H9 (cell line): ENCODE measurements at regions not wholly inside any gene's neighbourhood (a gene's known extent, or its start where the extent isn't known, plus 50 kb on each side); places are given as distances from the start of the nearest gene placed in this dataset.
"Not testable (repeated sequence)": the region's sequence is repeated elsewhere in the genome, so short reads cannot be mapped to it uniquely, and the experiment has no call there.

Experiments
- DNase-seq: peaks from one replicate; pipeline ENCODE4 v3.0.0-alpha.2; 2017
- H2AFZ ChIP-seq: one replicate; pipeline ENCODE4 v1.6.1; 2013; ENCODE audit warnings: mild to moderate bottlenecking, low read length, control low read depth, moderate library complexity
- H2AK5ac ChIP-seq: 2 replicates; pipeline ENCODE4 v1.6.1; 2013; ENCODE audit warnings: low read length, control low read depth, mixed read lengths; ENCODE audit not compliant: insufficient read length
- H2BK120ac ChIP-seq: one replicate; pipeline ENCODE4 v1.6.1; 2013; ENCODE audit warnings: low read depth, mild to moderate bottlenecking, low read length, control low read depth, inconsistent platforms; ENCODE audit not compliant: poor library complexity, severe bottlenecking
- H2BK12ac ChIP-seq: 2 replicates; pipeline ENCODE4 v1.6.1; 2013; ENCODE audit warnings: low read length, control low read depth, mixed read lengths, low read depth; ENCODE audit not compliant: insufficient read length
- H2BK15ac ChIP-seq: 2 replicates; pipeline ENCODE4 v1.6.1; 2013; ENCODE audit warnings: low read depth, low read length, control low read depth
- H2BK20ac ChIP-seq: one replicate; pipeline ENCODE4 v1.6.1; 2013; ENCODE audit warnings: low read depth, mild to moderate bottlenecking, low read length, control low read depth, inconsistent platforms; ENCODE audit not compliant: poor library complexity, severe bottlenecking
- H2BK5ac ChIP-seq: 2 replicates; pipeline ENCODE4 v1.6.1; 2013; ENCODE audit warnings: low read length, control low read depth, mixed read lengths; ENCODE audit not compliant: insufficient read length
- H3K14ac ChIP-seq: 2 replicates; pipeline ENCODE4 v1.6.1; 2013; ENCODE audit warnings: low read length, control low read depth; ENCODE audit not compliant: insufficient read depth
- H3K18ac ChIP-seq: 2 replicates; pipeline ENCODE4 v1.6.1; 2013; ENCODE audit warnings: low read depth, mild to moderate bottlenecking, mixed read lengths, low read length, control low read depth; ENCODE audit not compliant: insufficient read length
- H3K23ac ChIP-seq: 2 replicates; pipeline ENCODE4 v1.6.1; 2013; ENCODE audit warnings: low read length, control low read depth, mixed read lengths, low read depth; ENCODE audit not compliant: insufficient read length
- H3K23me2 ChIP-seq: 2 replicates; pipeline ENCODE4 v1.6.1; 2013; ENCODE audit warnings: low read depth, mild to moderate bottlenecking, mixed read lengths, low read length, control low read depth; ENCODE audit not compliant: insufficient read length, poor library complexity, severe bottlenecking
- H3K27ac ChIP-seq: 2 replicates; pipeline ENCODE4 v1.5.1; 2013; ENCODE audit warnings: low read length, control low read depth, mixed read lengths, low read depth; ENCODE audit not compliant: insufficient read length
- H3K27me3 ChIP-seq: 2 replicates; pipeline ENCODE4 v1.6.1; 2013; ENCODE audit warnings: low read length, control low read depth, inconsistent platforms; ENCODE audit not compliant: insufficient read depth
- H3K4ac ChIP-seq: 2 replicates; pipeline ENCODE4 v1.6.1; 2013; ENCODE audit warnings: low read depth, mild to moderate bottlenecking, control low read depth, inconsistent platforms, low read length, moderate library complexity
- H3K4me1 ChIP-seq: 2 replicates; pipeline ENCODE4 v1.6.1; 2013; ENCODE audit warnings: low read length, control low read depth, inconsistent platforms; ENCODE audit not compliant: insufficient read depth
- H3K4me2 ChIP-seq: 2 replicates; pipeline ENCODE4 v1.6.1; 2013; ENCODE audit warnings: low read length, control low read depth, mixed read lengths; ENCODE audit not compliant: insufficient read length, insufficient read depth
- H3K56ac ChIP-seq: 2 replicates; pipeline ENCODE4 v1.6.1; 2013; ENCODE audit warnings: low read depth, mild to moderate bottlenecking, mixed read lengths, low read length, control low read depth; ENCODE audit not compliant: insufficient read length
- H3K79me1 ChIP-seq: 2 replicates; pipeline ENCODE4 v1.6.1; 2013; ENCODE audit warnings: low read depth, mild to moderate bottlenecking, moderate library complexity, low read length, control low read depth, inconsistent platforms; ENCODE audit not compliant: insufficient read depth, poor library complexity, severe bottlenecking
- H3K79me2 ChIP-seq: 2 replicates; pipeline ENCODE4 v1.6.1; 2013; ENCODE audit warnings: low read length, control low read depth, inconsistent platforms; ENCODE audit not compliant: insufficient read depth
- H3K9ac ChIP-seq: 2 replicates; pipeline ENCODE4 v1.6.1; 2013; ENCODE audit warnings: low read length, control low read depth, mixed read lengths; ENCODE audit not compliant: insufficient read length; ENCODE audit errors: extremely low read depth
- H3K9me3 ChIP-seq: one replicate; pipeline ENCODE4 v1.6.1; 2013; ENCODE audit warnings: low read depth, low read length, inconsistent platforms; ENCODE audit not compliant: control insufficient read depth
- H3T11ph ChIP-seq: one replicate; pipeline ENCODE4 v1.6.1; 2013; ENCODE audit warnings: mild to moderate bottlenecking, low read length, control low read depth, inconsistent platforms
- H4K20me1 ChIP-seq: one replicate; pipeline ENCODE4 v1.6.1; 2013; ENCODE audit not compliant: control insufficient read depth, insufficient read length, insufficient read depth
- H4K5ac ChIP-seq: 2 replicates; pipeline ENCODE4 v1.6.1; 2013; ENCODE audit warnings: low read depth, mild to moderate bottlenecking, mixed read lengths, low read length, control low read depth; ENCODE audit not compliant: insufficient read length
- H4K8ac ChIP-seq: replicated peaks from 2 replicates; pipeline ENCODE4 v1.6.1; 2013; ENCODE audit warnings: low read length, control low read depth, mixed read lengths, low read depth; ENCODE audit not compliant: insufficient read length
- H4K91ac ChIP-seq: 2 replicates; pipeline ENCODE4 v1.6.1; 2013; ENCODE audit warnings: low read depth, mild to moderate bottlenecking, moderate library complexity, mixed read lengths, low read length, control low read depth; ENCODE audit not compliant: insufficient read length
- H3K27ac Mint-ChIP-seq, 3 experiments: 2 replicates in 2 of 3; 3 replicates in 1 of 3; pipeline ENCODE4 v1.8.0; 2020 to 2021; ENCODE audit warnings: mixed read lengths in 3 of 3, mild to moderate bottlenecking in 1 of 3, moderate library complexity in 1 of 3
- H3K27me3 Mint-ChIP-seq: 2 replicates; pipeline ENCODE4 v1.8.0; 2021; ENCODE audit warnings: low read depth, mild to moderate bottlenecking, moderate library complexity, mixed read lengths
- H3K36me3 Mint-ChIP-seq, 3 experiments: 2 replicates in 2 of 3; 3 replicates in 1 of 3; pipeline ENCODE4 v1.8.0; 2020 to 2021; ENCODE audit warnings: low read depth in 3 of 3, mixed read lengths in 3 of 3; ENCODE audit not compliant: insufficient read depth in 1 of 3
- H3K4me1 Mint-ChIP-seq, 2 experiments: 2 replicates each; pipeline ENCODE4 v1.8.0; 2020; ENCODE audit warnings: mixed read lengths in 2 of 2
- H3K4me3 Mint-ChIP-seq, 2 experiments: 2 replicates in 1 of 2; 3 replicates in 1 of 2; pipeline ENCODE4 v1.8.0; 2020 to 2021; ENCODE audit warnings: mild to moderate bottlenecking in 2 of 2, mixed read lengths in 2 of 2, moderate library complexity in 1 of 2
- H3K9me3 Mint-ChIP-seq, 2 experiments: 2 replicates in 1 of 2; 3 replicates in 1 of 2; pipeline ENCODE4 v1.8.0; 2020; ENCODE audit warnings: mild to moderate bottlenecking in 2 of 2, mixed read lengths in 2 of 2, moderate library complexity in 1 of 2
- WGBS: extraction: QIAGEN DNeasy Blood & Tissue Kit; methylation state at CpG from one replicate; pipeline ENCODE4 v1.1.7; 2013; ENCODE audit warnings: missing lambda C conversion rate, low lambda C conversion rate, mixed read lengths; ENCODE audit not compliant: insufficient read length; ENCODE audit errors: extremely low coverage; 5-methylcytosine and 5-hydroxymethylcytosine counted together

GRCh38 chr5:21480054-21480453 lies 1373.1 kb downstream of the CDH12 start:
- not testable (repeated sequence) for H3K27ac ChIP-seq, H3K4me2 ChIP-seq, H3K27me3 ChIP-seq, H4K5ac ChIP-seq, H3K23me2 ChIP-seq, H3K23ac ChIP-seq, H3K4me1 ChIP-seq, H3K56ac ChIP-seq, H4K20me1 ChIP-seq, H2AFZ ChIP-seq, H4K8ac ChIP-seq, H2AK5ac ChIP-seq, DNase-seq, H3K9me3 Mint-ChIP-seq, H2BK120ac ChIP-seq, H3K14ac ChIP-seq, H3T11ph ChIP-seq, H3K27ac Mint-ChIP-seq, H2BK15ac ChIP-seq, H2BK5ac ChIP-seq, H3K9ac ChIP-seq, H3K79me1 ChIP-seq, H2BK12ac ChIP-seq, H3K18ac ChIP-seq, H3K79me2 ChIP-seq, H4K91ac ChIP-seq, H3K4ac ChIP-seq, H3K27me3 Mint-ChIP-seq, H3K9me3 ChIP-seq, H2BK20ac ChIP-seq, H3K4me3 Mint-ChIP-seq
- Mint-ChIP-seq H3K4me1 (peaks cover 3 to 11% of the 10 kb centered on the region in 2 experiments; a peak in 3 of 4 replicates), H3K36me3 (peaks cover 9 to 18% (median 14%) of the 10 kb centered on the region in 3 experiments)
- WGBS, result no CpG with 5 or more reads among the region's 4 CpGs

- H4K8ac ChIP-seq, H3K56ac ChIP-seq, H2BK20ac ChIP-seq, H4K91ac ChIP-seq, H3K14ac ChIP-seq, H3K4me3 Mint-ChIP-seq, H3K27ac Mint-ChIP-seq, H3K9ac ChIP-seq, H3K4me1 Mint-ChIP-seq, H2AFZ ChIP-seq, H3K23ac ChIP-seq, H3K4ac ChIP-seq, H2BK15ac ChIP-seq, H3K79me1 ChIP-seq, H3K27ac ChIP-seq, H2BK120ac ChIP-seq, H3K4me2 ChIP-seq, H3K9me3 Mint-ChIP-seq, H3K79me2 ChIP-seq, H3K18ac ChIP-seq, H2BK5ac ChIP-seq, H3K9me3 ChIP-seq, DNase-seq, H3K27me3 ChIP-seq, H4K5ac ChIP-seq, H3T11ph ChIP-seq, H3K4me1 ChIP-seq, H2AK5ac ChIP-seq, H4K20me1 ChIP-seq, H3K23me2 ChIP-seq, H2BK12ac ChIP-seq, H3K27me3 Mint-ChIP-seq: not testable (repeated sequence)
- no CpG with 5 or more reads among the region's 6 CpGs for WGBS
- peaks cover 8 to 24% (median 22%) of the 10 kb centered on the region in 3 experiments; a peak in 6 of 7 replicates for H3K36me3 Mint-ChIP-seq
Observed at GRCh38 chr5:21473981-21474380, 1379.2 kb downstream of the CDH12 start.
